H54 (cell line): ENCODE measurements at regions not wholly inside any gene's neighbourhood (a gene's known extent, or its start where the extent isn't known, plus 50 kb on each side); places are given as distances from the start of the nearest gene placed in this dataset.

Experiments used
- DNase-seq: peaks from one replicate; pipeline ENCODE4 v3.0.0; 2011; ENCODE audit warnings: low spot score, mixed read lengths; ENCODE audit not compliant: insufficient read length
- FAIRE-seq: peaks from 3 replicates; lab custom pipeline; 2011; peaks lifted over from hg19 to GRCh38; lab: Jason Lieb, UNC
- POLR2A ChIP-seq: IDR thresholded peaks from 2 replicates; pipeline ENCODE4 v1.6.1; 2011; ENCODE audit warnings: low read depth, mild to moderate bottlenecking, low read length

- no peak for DNase-seq
- peak; percentile 69 for FAIRE-seq
- TF ChIP-seq POLR2A: no peak
Observed at GRCh38 chr9:116061546-116062205, 91.9 kb upstream of the PAPPA start.

DNA sequence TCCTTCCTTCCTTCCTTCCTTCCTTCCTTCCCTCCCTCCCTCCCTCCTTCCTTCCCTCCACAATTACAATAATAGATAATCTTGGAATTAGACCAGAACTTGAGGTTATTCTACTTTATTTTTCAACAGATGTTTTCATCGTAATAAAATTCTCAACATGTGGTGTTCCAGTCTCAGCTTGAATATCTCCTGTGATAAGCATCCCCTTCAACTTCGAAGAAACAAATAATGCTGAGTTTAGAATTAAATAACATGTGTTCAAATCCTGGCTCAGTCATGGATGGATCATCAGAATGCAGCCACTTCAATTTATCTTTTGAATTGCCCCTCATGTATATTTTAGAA, 91.4 kb upstream of the PAPPA start:
- TF ChIP-seq POLR2A: no peak
- FAIRE-seq (peak; percentile 91), DNase-seq (no peak)

DNA sequence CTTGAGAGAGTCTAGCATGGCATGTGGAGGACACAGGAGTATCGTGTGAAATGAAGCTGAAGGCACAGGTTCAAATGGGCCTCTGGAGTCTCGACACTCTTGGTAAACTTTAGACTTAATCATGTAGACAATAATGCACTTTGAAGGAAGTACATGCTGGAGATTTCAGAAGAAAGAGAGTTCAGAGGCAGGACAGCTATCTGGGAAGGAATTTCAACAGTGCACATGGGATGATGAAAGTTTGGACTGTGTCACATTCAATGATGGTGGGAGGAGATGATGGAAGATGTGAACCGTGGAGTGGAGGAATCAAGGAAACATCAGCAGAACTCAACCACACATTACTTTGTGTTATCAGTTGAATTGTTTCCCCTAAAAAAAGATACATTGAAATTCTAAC, 88.6 kb upstream of the PAPPA start:
- DNase-seq: no peak
- TF ChIP-seq POLR2A: no peak
- no peak for FAIRE-seq

- no peak for TF ChIP-seq POLR2A
- DNase-seq: no peak
- peak; percentile 80 for FAIRE-seq
Observed at GRCh38 chr9:116066221-116066620, 87.4 kb upstream of the PAPPA start.

GRCh38 chr9:116067566-116067965, 86.0 kb upstream of the PAPPA start:
- no peak for TF ChIP-seq POLR2A
- no peak for DNase-seq
- no peak for FAIRE-seq

DNA sequence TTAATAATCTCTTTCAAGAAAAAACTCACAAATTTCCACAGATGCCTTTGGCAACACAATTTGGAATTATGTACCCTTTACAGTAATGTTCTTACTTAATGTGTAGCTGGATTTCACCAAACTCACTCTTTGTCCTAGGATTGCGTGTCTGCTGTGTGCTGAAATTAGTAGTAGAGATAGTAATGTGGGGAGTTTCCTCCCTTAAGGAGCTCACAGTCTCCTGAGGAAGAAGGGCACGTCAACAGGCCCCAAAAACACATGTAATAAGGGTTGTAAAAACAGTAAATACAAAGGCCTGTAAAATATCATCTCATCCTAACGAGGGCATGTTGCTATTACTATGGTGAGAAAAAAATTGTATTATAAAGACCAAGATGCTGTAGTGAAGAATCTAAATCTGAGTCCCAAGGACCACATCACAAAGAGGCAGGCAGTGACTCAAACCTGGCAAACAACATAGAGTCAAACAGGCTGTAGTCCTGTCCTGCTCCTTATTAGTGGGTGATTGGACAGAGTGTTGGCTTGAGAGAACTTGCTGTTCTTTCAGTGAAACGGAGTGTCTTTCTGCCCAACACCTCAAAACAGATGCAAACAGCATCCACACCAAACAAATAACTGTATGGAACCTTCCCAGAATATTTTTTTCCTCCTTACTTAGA, 83.2 kb upstream of the PAPPA start:
- DNase-seq (no peak), FAIRE-seq (peak; percentile 76)
- no peak for TF ChIP-seq POLR2A

GRCh38 chr9:116072046-116072445, 81.5 kb upstream of the PAPPA start:
- FAIRE-seq (peak; percentile 90), DNase-seq (no peak)
- TF ChIP-seq POLR2A: no peak

GRCh38 chr9:116073826-116074225, 79.8 kb upstream of the PAPPA start:
- no peak for TF ChIP-seq POLR2A
- DNase-seq: no peak
- FAIRE-seq: peak; percentile 20

DNA sequence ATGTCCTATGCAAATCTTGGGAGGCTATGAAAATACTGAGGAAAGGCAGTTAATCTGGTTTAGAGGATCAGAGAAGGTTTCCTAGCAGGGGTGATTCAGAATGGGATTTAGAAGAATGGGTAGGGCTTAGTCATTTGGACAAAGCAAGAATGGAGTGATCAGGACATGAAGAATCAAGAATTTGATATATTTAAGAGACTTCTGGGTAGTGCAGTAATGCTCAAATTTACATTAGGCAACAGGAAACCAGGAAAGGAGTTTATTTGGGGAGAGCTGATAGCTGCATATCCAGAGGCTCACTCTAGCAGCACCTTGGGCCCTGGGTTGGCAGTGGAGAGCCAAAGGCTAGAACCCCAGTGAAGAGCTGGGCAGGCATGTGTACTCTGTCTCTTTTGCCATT, 78.9 kb upstream of the PAPPA start:
- FAIRE-seq (peak; percentile 58), DNase-seq (peak; percentile 15)
- no peak for TF ChIP-seq POLR2A

GRCh38 chr9:116075191-116075590, 78.4 kb upstream of the PAPPA start:
- DNase-seq: peak; percentile 11
- peak; percentile 91 for FAIRE-seq
- no peak for TF ChIP-seq POLR2A

DNA sequence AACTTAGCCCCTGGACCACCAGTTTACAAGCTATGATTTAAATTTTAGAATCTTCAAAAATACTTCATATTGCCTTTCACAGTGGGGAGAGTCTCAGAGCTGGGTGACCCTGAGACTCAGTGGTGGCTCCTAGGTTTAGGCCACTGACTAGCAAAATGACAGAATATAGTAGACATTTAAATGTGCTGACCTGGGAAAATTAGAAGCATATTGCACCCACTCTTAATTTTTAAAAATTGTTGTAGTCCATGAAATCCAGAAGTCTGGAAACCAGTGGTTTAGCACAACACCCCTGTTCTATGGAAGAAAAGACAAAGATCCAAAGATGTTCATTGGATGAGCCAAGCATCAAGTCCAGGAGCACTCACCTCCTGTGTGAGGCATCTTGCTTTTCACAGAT, 75.0 kb upstream of the PAPPA start:
- TF ChIP-seq POLR2A: no peak
- peak; percentile 45 for FAIRE-seq
- no peak for DNase-seq

DNA sequence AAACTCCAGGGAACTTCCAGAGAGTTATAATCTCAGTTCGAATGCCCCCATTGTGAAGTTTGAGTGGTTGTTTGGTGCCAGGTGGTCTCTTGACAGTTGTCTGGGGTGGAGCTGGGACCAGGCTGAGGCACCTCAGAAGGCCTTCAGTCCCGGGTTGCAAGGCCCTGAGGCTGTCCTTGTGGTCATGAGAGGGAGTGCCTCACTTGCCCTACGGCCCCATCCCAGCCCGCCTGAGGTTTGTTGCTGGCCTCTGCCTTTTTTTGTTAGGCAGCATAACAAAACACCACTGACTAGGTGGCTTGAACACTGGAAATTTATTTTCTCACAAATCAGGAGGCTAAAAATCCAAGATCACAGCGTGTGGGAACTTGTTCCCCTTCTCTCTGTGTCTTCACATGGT, 73.0 kb upstream of the PAPPA start:
- no peak for TF ChIP-seq POLR2A
- FAIRE-seq (no peak), DNase-seq (no peak)

- peak; percentile 30 for FAIRE-seq
- TF ChIP-seq POLR2A: no peak
- no peak for DNase-seq
Observed at GRCh38 chr9:116081435-116082115, 72.0 kb upstream of the PAPPA start.

DNA sequence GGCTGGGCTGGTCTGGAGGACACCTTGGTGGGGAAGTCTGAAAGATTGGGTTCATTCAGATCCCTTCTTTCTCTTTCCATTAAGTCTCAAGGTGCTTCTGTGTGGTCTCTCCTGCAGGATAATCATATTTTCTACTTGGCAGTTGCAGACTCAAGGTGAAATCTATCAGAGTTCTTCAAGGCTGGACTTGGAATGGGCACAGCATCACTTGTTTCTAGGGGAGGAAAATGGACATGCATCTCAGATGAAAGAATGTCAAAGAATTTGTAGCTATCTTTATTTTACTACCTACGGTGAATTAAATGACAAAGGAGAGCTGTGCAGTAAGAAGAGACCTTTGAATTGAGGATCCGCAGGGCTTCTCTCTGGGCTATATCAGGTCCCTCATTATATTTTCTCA, 69.8 kb upstream of the PAPPA start:
- FAIRE-seq: no peak
- no peak for TF ChIP-seq POLR2A
- DNase-seq: no peak

GRCh38 chr9:116084497-116084896, 69.1 kb upstream of the PAPPA start:
- TF ChIP-seq POLR2A: no peak
- peak; percentile 23 for FAIRE-seq

GRCh38 chr9:116087246-116087645, 66.3 kb upstream of the PAPPA start:
- DNase-seq: no peak

More at GRCh38 chr9:116084497-116084896, 69.1 kb upstream of the PAPPA start:
- DNase-seq: no peak

More at GRCh38 chr9:116087246-116087645, 66.3 kb upstream of the PAPPA start:
- no peak for FAIRE-seq
- no peak for TF ChIP-seq POLR2A
